HG03159 (cell line): ENCODE measurements at regions not wholly inside any gene's neighbourhood (a gene's known extent, or its start where the extent isn't known, plus 50 kb on each side); places are given as distances from the start of the nearest gene placed in this dataset.

ENCODE experiments used
- ATAC-seq: cut with Tn5 transposase; IDR thresholded peaks from one replicate; pipeline ENCODE4 v1.9.1; 2021; ENCODE audit warnings: mild to moderate bottlenecking, moderate library complexity; ENCODE audit not compliant: unreplicated experiment

GRCh38 chr20:50272724-50273446 lies 82.3 kb downstream of the CEBPB start:
- ATAC-seq = no peak

GRCh38 chr20:50273601-50274491 lies 83.2 kb downstream of the CEBPB start:
- no peak for ATAC-seq

DNA sequence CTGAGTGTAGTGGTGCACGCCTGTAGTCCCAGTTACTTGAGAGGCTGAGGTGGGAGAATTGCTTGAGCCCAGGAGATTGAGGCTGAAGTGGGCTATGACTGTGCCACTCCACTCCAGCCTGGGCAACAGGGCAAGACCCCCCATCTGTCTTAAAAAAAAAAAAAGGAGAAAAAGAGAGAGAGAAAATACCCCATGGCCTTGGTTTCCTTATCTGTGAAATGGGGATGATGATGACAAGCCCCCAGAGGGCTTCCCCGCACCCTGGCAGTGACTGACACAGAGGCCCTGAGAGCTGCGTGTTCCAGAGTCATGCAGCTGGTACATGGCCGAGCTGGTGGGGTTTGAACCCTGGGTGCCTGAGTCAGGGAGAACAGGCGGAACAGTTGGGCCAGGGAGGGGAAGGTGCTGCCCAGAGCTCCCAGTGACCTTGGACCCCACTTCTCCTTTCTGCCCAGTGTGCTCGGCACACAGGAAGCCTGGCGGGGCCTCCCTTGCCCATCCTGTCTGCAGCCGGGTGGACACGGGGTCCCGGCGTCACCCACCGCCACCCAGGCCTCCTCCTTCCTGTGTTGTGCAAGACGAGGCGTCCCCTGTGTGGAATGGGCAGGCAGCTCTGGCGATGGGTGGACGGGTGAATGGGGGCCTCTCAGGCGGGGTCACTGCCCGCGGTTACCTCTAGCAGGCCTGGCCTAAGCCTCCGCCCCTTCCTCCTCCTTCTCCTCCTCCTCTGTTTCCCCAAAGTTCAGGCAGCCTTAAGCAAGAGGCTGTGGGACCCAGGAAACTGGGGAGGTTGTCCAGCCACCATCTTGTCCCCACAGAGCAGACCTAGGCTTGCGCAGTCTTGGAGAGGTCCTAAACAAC lies 84.2 kb downstream of the CEBPB start:
- no peak for ATAC-seq

- no peak for ATAC-seq
Measured at GRCh38 chr20:50276119-50277063, 85.8 kb downstream of the CEBPB start.

GRCh38 chr20:50277064-50277415 lies 86.4 kb downstream of the CEBPB start:
- ATAC-seq = no peak

DNA sequence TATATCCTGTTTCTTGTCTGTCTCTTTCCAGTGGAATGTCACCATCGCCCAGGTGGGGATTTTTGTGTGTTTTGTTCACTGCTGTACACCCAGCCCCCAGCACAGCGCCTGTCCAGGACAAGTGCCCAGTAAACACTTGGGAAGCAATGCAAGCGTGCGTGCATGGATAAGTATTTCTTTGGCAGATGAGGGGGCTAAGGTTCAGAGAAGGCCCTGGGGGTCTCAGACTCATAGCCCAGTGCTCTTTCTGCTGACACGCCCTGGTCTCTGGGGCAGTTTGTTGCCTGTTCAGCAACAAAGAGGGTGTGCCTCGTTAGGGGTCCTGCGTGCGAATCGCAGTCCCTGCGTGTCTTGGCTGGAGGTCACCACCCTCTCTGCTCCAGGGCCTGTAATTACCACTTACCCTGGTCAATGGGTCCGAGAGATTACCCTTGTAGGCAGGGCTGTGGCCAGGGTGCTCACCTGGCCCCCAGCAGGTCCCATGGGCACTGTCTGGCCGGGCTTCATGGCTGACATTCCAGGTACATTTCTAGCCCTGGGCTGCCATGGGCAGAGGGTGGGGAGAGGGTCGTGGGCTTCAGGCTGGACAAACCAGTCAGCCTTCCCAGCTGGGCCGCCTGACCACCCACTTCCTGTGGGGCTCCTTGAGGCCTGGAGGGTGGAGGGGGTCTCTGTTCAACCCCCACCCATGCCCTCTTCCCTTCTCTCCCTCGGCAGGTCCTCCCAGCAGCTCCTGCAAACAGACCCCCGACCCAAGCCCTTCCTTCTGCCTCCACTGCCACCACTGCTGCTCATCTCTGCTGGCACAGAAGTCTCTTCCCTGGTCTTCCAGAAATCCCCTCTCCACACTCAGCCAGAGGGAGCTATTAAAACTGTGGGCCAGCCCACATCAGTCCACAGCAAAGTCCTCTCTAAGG lies 87.1 kb downstream of the CEBPB start:
- ATAC-seq = no peak

- no peak for ATAC-seq
Measured at GRCh38 chr20:50278377-50278683, 87.7 kb downstream of the CEBPB start.

DNA sequence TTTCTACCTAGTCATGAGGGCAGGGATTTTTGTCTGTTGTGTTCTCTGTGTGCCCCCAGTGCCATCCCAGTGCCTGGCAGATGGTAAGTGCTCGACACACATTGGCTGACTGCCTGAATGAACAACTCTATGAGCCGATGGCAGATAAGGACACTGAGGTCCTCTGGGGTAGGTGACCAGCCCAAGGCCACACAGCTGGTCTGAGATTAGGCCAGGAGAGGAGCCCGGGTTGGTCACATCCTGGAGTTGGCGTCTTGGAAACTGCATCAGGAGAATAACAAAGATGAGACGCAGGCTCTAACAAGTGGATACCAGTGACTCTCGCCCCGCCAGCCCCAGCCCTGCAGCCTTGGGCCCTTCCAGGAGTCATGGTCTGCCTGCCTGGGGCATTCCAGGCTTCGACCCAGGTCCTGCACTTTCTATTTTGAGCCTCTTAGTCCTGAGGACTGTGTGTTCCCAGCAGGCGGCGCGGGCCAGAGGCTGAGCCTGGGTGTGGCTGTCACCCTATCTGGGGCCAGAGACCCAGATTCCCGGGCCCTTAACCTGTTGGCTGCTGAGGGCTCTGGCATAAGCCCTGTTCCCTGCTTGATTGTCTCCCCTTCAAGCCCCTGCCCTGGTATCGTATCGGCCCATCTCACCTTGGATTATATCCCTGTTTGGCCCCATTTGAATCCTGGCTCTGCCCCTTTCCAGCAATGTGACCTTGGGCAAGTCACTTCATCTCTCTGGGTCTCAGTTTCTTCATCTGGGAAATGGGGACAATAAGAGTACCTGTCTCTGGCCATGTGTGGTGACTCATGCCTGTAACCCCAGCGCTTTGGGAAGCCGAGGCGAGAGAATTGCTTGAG lies 88.3 kb downstream of the CEBPB start:
- ATAC-seq = no peak

DNA sequence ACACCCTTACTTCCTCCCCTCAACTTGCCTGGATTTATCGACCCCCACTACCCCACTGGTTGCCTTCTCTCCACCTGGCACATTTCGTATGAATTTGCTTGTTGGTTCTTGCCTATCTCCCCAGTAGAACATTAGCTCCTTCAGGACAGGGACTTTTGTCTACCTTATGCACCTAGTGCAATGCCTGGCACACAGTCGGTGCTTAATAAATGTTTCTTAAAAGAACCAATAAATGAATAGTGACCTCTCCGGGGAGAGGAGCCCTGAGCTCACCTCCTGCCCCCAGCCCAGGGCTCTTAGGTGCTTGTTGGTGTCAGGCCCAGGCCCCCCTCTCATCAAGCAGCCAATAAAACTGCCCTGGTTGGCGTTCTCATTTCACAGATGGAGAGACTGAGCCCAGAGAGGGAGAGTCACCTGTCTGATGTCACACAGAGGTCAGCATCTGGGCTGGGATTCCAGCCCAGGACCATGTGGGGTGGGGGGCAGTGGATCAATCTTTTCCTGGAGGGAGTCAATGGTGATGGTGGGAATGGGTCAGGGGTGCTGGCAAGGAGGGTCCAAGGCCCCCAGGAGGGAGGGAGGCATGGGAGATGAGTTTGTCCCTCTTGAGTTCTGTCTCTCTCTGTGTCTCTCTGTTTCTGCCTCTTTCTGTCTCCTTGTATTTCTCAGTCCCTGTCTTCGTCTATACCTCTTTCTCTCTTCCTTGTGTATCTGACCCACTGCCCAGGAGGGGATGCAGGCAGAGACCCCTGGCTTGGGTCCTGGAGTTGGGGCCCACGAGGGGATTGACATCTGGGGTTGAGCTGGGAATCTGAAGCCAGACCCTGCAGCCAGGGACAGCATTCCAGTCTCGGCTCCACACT lies 89.6 kb downstream of the CEBPB start:
- ATAC-seq = no peak

DNA sequence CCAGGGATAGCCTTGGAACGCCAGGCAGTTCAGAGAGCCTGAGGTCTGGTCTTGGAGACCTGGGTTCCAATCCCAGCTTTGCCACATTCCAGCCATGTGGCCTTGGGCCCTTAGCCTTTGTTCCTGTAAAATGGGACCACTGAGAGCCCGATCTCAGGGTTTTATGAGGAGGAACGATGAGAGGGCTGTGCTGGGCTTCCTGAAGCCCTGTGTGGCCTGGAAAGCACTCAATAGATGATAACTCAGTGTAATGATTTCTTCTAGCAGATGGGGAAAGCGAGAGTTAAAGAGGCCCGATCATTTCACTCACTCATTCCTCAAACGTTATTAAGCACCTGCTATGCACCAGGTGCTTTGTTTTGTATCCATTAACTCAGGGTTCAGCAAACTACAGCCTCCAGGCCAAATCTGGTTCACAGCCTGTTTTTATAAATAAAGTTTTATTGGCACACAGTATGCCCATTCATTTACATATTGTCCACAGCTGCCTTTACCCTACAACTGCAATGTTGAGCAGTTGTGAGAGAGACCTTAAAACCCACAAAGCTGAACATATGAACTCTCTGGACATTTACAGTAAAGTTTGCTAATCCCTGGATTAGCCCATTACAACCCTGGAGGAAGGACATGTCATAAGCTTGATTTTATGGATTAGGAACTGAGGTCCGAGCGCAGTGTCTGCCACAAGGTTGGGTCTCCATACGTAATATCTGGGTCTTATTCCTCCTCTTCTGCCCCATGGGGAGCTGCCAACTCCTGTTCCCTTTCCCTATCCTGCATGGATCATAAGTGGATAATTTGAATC lies 90.4 kb downstream of the CEBPB start:
- ATAC-seq = no peak

- ATAC-seq = no peak
Measured at GRCh38 chr20:50281831-50282591, 91.4 kb downstream of the CEBPB start.

DNA sequence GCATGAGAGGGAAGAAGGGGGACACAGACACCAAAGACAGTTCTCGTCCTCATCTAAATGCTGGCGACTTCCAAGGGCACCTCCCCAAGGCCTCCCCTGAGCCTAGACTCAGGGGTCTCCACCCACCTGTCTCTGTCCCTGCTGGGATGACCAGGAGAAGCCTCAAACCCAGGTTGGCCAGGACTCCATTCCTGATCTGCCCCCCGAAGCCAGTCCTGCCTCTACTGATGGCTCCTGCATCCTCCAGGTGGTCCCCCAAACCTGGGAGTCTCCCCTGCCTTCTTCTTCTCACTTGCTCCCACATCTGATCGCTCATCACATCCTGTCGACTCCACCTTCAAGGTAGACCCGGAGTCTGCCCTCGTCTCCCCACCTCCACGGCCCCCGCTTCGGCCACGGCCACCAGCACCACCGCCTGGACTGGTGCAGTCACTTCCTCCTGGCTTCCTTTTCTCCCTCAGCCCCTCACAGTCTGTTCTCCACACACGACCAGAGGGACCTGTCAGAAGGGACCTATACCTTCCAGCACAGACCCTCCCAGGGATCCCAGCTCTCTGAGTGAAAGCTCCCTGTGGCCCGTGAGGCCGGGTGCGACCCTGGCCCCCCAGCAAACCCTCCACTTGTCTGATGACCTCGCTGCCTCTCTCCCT lies 92.1 kb downstream of the CEBPB start:
- ATAC-seq = no peak

- ATAC-seq = no peak
Measured at GRCh38 chr20:50283370-50283769, 92.7 kb downstream of the CEBPB start.

DNA sequence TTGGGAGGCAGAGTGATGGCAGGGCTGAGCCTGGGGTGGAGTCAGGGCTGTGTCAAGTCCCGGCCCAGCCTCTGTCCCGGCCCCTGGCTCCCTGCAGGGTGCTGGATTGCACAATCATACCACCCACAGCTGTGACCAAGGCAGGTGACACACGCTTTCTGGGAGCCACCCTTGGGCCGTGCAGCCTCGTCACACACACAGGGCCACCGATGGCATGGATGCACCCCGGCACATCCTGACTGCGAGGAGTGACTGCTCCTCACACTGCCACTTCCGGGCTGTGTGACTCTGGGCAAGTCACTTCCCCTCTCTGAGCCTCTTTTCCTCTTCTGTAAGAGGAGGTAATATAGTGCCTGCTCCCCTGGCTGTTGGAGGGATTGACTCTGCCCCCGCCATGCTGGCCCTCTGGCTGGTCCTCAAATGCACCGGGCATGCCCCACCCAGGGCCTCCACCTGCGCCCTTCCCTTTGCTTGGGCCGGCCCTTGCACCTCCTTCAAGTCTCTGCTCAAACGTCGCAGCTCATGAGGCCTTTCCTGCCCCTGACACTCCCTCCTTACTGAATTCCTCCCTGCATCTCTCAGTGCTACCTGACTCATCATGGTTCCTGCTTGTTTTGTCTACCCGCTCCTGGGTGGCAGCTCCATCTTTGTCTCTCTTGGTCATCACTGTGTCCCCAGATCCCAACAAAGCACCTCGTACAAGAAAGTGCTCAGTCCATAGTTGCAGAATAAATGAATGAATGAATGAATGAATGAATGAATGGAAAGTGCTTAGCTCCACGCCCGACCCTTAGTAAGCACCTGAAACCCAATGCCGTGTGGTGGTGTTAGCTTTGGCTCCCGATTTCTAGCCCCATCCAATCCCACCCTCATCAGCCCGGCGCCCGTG lies 93.5 kb downstream of the CEBPB start:
- no peak for ATAC-seq
